SK-N-MC (cell line): ENCODE measurements at regions not wholly inside any gene's neighbourhood (a gene's known extent, or its start where the extent isn't known, plus 50 kb on each side); places are given as distances from the start of the nearest gene placed in this dataset.

Source experiments
- DNase-seq: peaks from one replicate; pipeline ENCODE4 v3.0.0-alpha.2; 2011; ENCODE audit warnings: low read depth, low spot score
- H3K27ac ChIP-seq: fragments of 200-600 bp; sonication (generic); 2 replicates; pipeline ENCODE4 v1.5.1; 2016; ENCODE audit warnings: mixed run types
- H3K36me3 ChIP-seq: fragments of 200-600 bp; sonication (generic); 2 replicates; pipeline ENCODE4 v1.6.1; 2017; ENCODE audit warnings: antibody characterized with exemption, low read length, mixed read lengths; ENCODE audit not compliant: insufficient read depth
- H3K4me3 ChIP-seq: fragments of 200-600 bp; sonication (generic); 2 replicates; pipeline ENCODE4 v1.5.1; 2016
- H3K9ac ChIP-seq: fragments of 200-600 bp; sonication (generic); 2 replicates; pipeline ENCODE4 v1.8.0; 2017; ENCODE audit warnings: mixed run types, mixed read lengths; ENCODE audit not compliant: insufficient read length
- H3K9me3 ChIP-seq: fragments of 200-600 bp; sonication (generic); 2 replicates; pipeline ENCODE4 v1.6.1; 2017; ENCODE audit warnings: low read depth, mild to moderate bottlenecking, antibody characterized with exemption, low read length, moderate library complexity, mixed read lengths
- EZH2 ChIP-seq: fragments of 200-600 bp; sonication (generic); IDR thresholded peaks from one replicate; pipeline ENCODE4 v1.6.1; 2017; ENCODE audit warnings: antibody characterized with exemption
- FOXP2 ChIP-seq: optimal IDR thresholded peaks from 2 replicates; pipeline ENCODE3; 2011; ENCODE audit warnings: mild to moderate bottlenecking, moderate library complexity; ENCODE audit not compliant: insufficient read depth; ENCODE audit errors: extremely low read length, control extremely low read depth
- POLR2AphosphoS5 ChIP-seq: IDR thresholded peaks from 2 replicates; pipeline ENCODE4 v1.6.1; 2012; ENCODE audit warnings: mild to moderate bottlenecking, low read depth, low read length, borderline replicate concordance

- Histone ChIP-seq H3K9me3 (no peaks in the 10 kb centered on the region), H3K27ac (no peak overlapping the region), H3K9ac (no peak overlapping the region), H3K36me3 (no peaks in the 10 kb centered on the region), H3K4me3 (no peak overlapping the region)
- no peak for DNase-seq
- TF ChIP-seq FOXP2 (no peak), EZH2 (no peak), POLR2AphosphoS5 (no peak)
Observed at GRCh38 chr11:134557571-134558257, 145.7 kb upstream of the B3GAT1 start.

- no peak overlapping the region for H3K4me3 ChIP-seq
- no peaks in the 10 kb centered on the region for H3K9me3 ChIP-seq
- no peak for TF ChIP-seq EZH2
- TF ChIP-seq POLR2AphosphoS5, result no peak
- TF ChIP-seq FOXP2, result no peak
- H3K27ac ChIP-seq, result no peak overlapping the region
- no peaks in the 10 kb centered on the region for H3K36me3 ChIP-seq
- DNase-seq, result no peak
- no peak overlapping the region for H3K9ac ChIP-seq
Observed at GRCh38 chr11:134556186-134556585, 144.1 kb upstream of the B3GAT1 start.

GRCh38 chr11:134555510-134555909 lies 143.5 kb upstream of the B3GAT1 start:
- Histone ChIP-seq H3K9ac (no peak overlapping the region), H3K4me3 (no peak overlapping the region), H3K9me3 (no peaks in the 10 kb centered on the region), H3K36me3 (no peaks in the 10 kb centered on the region), H3K27ac (no peak overlapping the region)
- no peak for TF ChIP-seq FOXP2
- no peak for TF ChIP-seq EZH2
- no peak for TF ChIP-seq POLR2AphosphoS5
- DNase-seq, result no peak

- H3K4me3 ChIP-seq, result no peak overlapping the region
- H3K9ac ChIP-seq, result no peak overlapping the region
- no peaks in the 10 kb centered on the region for H3K9me3 ChIP-seq
- H3K36me3 ChIP-seq, result no peaks in the 10 kb centered on the region
- TF ChIP-seq EZH2, result no peak
- TF ChIP-seq POLR2AphosphoS5, result no peak
- no peak for TF ChIP-seq FOXP2
- no peak overlapping the region for H3K27ac ChIP-seq
- DNase-seq, result no peak
Observed at GRCh38 chr11:134554861-134555260, 142.8 kb upstream of the B3GAT1 start.

- no peak overlapping the region for H3K4me3 ChIP-seq
- H3K9me3 ChIP-seq, result no peaks in the 10 kb centered on the region
- H3K27ac ChIP-seq, result no peak overlapping the region
- no peaks in the 10 kb centered on the region for H3K36me3 ChIP-seq
- no peak for DNase-seq
- no peak overlapping the region for H3K9ac ChIP-seq
- TF ChIP-seq EZH2 (no peak), POLR2AphosphoS5 (no peak), FOXP2 (no peak)
Observed at GRCh38 chr11:134554106-134554505, 142.1 kb upstream of the B3GAT1 start.

- H3K4me3 ChIP-seq, result no peak overlapping the region
- TF ChIP-seq EZH2 (no peak), POLR2AphosphoS5 (no peak), FOXP2 (no peak)
- H3K9me3 ChIP-seq, result no peaks in the 10 kb centered on the region
- no peak for DNase-seq
- H3K36me3 ChIP-seq, result no peaks in the 10 kb centered on the region
- H3K9ac ChIP-seq, result no peak overlapping the region
- no peak overlapping the region for H3K27ac ChIP-seq
Observed at GRCh38 chr11:134552749-134553148, 140.7 kb upstream of the B3GAT1 start.

- no peaks in the 10 kb centered on the region for H3K36me3 ChIP-seq
- H3K4me3 ChIP-seq, result no peak overlapping the region
- no peaks in the 10 kb centered on the region for H3K9me3 ChIP-seq
- DNase-seq, result no peak
- no peak overlapping the region for H3K27ac ChIP-seq
- no peak overlapping the region for H3K9ac ChIP-seq
- TF ChIP-seq POLR2AphosphoS5, result no peak
- no peak for TF ChIP-seq EZH2
- TF ChIP-seq FOXP2, result no peak
Observed at GRCh38 chr11:134545521-134545920, 133.5 kb upstream of the B3GAT1 start.

GRCh38 chr11:134544095-134544815 lies 132.2 kb upstream of the B3GAT1 start:
- Histone ChIP-seq H3K9me3 (no peaks in the 10 kb centered on the region), H3K9ac (no peak overlapping the region), H3K27ac (no peak overlapping the region), H3K4me3 (no peak overlapping the region), H3K36me3 (no peaks in the 10 kb centered on the region)
- DNase-seq, result no peak
- TF ChIP-seq POLR2AphosphoS5 (no peak), EZH2 (no peak), FOXP2 (no peak)
